ENCODE measurements at regions not wholly inside any gene's neighbourhood (a gene's known extent, or its start where the extent isn't known, plus 50 kb on each side); places are given as distances from the start of the nearest gene placed in this dataset.

- no peak for TF ChIP-seq SIN3A (IDR thresholded peaks at IDR 0.05; ENCODE audit: borderline replicate concordance, insufficient read depth, low read length)
- TF ChIP-seq POLR2AphosphoS5 (IDR thresholded peaks at IDR 0.05; ENCODE audit: low read depth, low read length): no peak
- TF ChIP-seq TAF1 (IDR thresholded peaks at IDR 0.05; ENCODE audit: borderline replicate concordance, insufficient read depth, low read length): no peak
Measured at GRCh38 chr5:60453186-60453976, 246.6 kb downstream of the DEPDC1B start.

GRCh38 chr5:60448600-60448999 lies 251.4 kb downstream of the DEPDC1B start:
- TF ChIP-seq REST (IDR thresholded peaks at IDR 0.05; ENCODE audit: insufficient read depth in 1 of 2, low read depth in 2 of 2, low read length in 2 of 2): no peak
- TF ChIP-seq FOXP2 (optimal IDR thresholded peaks at IDR 0.05; ENCODE audit: borderline replicate concordance, extremely low read depth, extremely low read length, insufficient read depth): no peak
- TF ChIP-seq TAF1 (IDR thresholded peaks at IDR 0.05; ENCODE audit: borderline replicate concordance, insufficient read depth, low read length): no peak
- no peak for TF ChIP-seq SIN3A (IDR thresholded peaks at IDR 0.05; ENCODE audit: borderline replicate concordance, insufficient read depth, low read length)
- TF ChIP-seq POLR2AphosphoS5 (IDR thresholded peaks at IDR 0.05; ENCODE audit: low read depth, low read length): no peak

GRCh38 chr5:60447488-60447920 lies 252.5 kb downstream of the DEPDC1B start:
- TF ChIP-seq SIN3A (IDR thresholded peaks at IDR 0.05; ENCODE audit: borderline replicate concordance, insufficient read depth, low read length): no peak
- TF ChIP-seq TAF1 (IDR thresholded peaks at IDR 0.05; ENCODE audit: borderline replicate concordance, insufficient read depth, low read length): no peak
- TF ChIP-seq POLR2AphosphoS5 (IDR thresholded peaks at IDR 0.05; ENCODE audit: low read depth, low read length): no peak
- no peak for TF ChIP-seq REST (IDR thresholded peaks at IDR 0.05; ENCODE audit: insufficient read depth in 1 of 2, low read depth in 2 of 2, low read length in 2 of 2)
- no peak for TF ChIP-seq FOXP2 (optimal IDR thresholded peaks at IDR 0.05; ENCODE audit: borderline replicate concordance, extremely low read depth, extremely low read length, insufficient read depth)

- no peak for TF ChIP-seq TAF1 (IDR thresholded peaks at IDR 0.05; ENCODE audit: borderline replicate concordance, insufficient read depth, low read length)
- no peak for TF ChIP-seq REST (IDR thresholded peaks at IDR 0.05; ENCODE audit: insufficient read depth in 1 of 2, low read depth in 2 of 2, low read length in 2 of 2)
- no peak for TF ChIP-seq SIN3A (IDR thresholded peaks at IDR 0.05; ENCODE audit: borderline replicate concordance, insufficient read depth, low read length)
- TF ChIP-seq FOXP2 (optimal IDR thresholded peaks at IDR 0.05; ENCODE audit: borderline replicate concordance, extremely low read depth, extremely low read length, insufficient read depth): no peak
- no peak for TF ChIP-seq POLR2AphosphoS5 (IDR thresholded peaks at IDR 0.05; ENCODE audit: low read depth, low read length)
Measured at GRCh38 chr5:60446917-60447316, 253.0 kb downstream of the DEPDC1B start.

- no peak for TF ChIP-seq POLR2AphosphoS5 (IDR thresholded peaks at IDR 0.05; ENCODE audit: low read depth, low read length)
Measured at GRCh38 chr5:60445921-60446320, 254.0 kb downstream of the DEPDC1B start.

- TF ChIP-seq FOXP2 (optimal IDR thresholded peaks at IDR 0.05; ENCODE audit: borderline replicate concordance, extremely low read depth, extremely low read length, insufficient read depth) (no peak), POLR2AphosphoS5 (IDR thresholded peaks at IDR 0.05; ENCODE audit: low read depth, low read length) (no peak), SIN3A (IDR thresholded peaks at IDR 0.05; ENCODE audit: borderline replicate concordance, insufficient read depth, low read length) (no peak), TAF1 (IDR thresholded peaks at IDR 0.05; ENCODE audit: borderline replicate concordance, insufficient read depth, low read length) (no peak), REST (IDR thresholded peaks at IDR 0.05; ENCODE audit: insufficient read depth in 1 of 2, low read depth in 2 of 2, low read length in 2 of 2) (no peak)
Measured at GRCh38 chr5:60445427-60445826, 254.5 kb downstream of the DEPDC1B start.
